Hepatocyte (in vitro differentiated cells): ENCODE measurements at regions not wholly inside any gene's neighbourhood (a gene's known extent, or its start where the extent isn't known, plus 50 kb on each side); places are given as distances from the start of the nearest gene placed in this dataset.
"Not testable (repeated sequence)": the region's sequence is repeated elsewhere in the genome, so short reads cannot be mapped to it uniquely, and the experiment has no call there.

ENCODE experiments used
- DNase-seq: peaks from one replicate; pipeline ENCODE4 v3.0.0-alpha.2; 2016; ENCODE audit warnings: low spot score
- H2AFZ ChIP-seq: fragments of 200-600 bp; sonication (generic); 2 replicates; pipeline ENCODE4 v1.6.0; 2016; ENCODE audit warnings: antibody characterized with exemption, mild to moderate bottlenecking
- H3K27ac ChIP-seq: fragments of 200-600 bp; sonication (generic); 2 replicates; pipeline ENCODE4 v1.5.1; 2016; ENCODE audit warnings: mild to moderate bottlenecking
- H3K27me3 ChIP-seq: fragments of 200-600 bp; sonication (generic); 2 replicates; pipeline ENCODE4 v1.6.1; 2016
- H3K36me3 ChIP-seq: fragments of 200-600 bp; sonication (generic); replicated peaks from 2 replicates; pipeline ENCODE4 v1.5.1; 2016; ENCODE audit warnings: low read depth; ENCODE audit not compliant: insufficient read depth
- H3K4me1 ChIP-seq: fragments of 200-600 bp; sonication (generic); 2 replicates; pipeline ENCODE4 v1.5.1; 2016; ENCODE audit warnings: mild to moderate bottlenecking, moderate library complexity; ENCODE audit not compliant: insufficient read depth
- H3K4me2 ChIP-seq: fragments of 200-600 bp; sonication (generic); 2 replicates; pipeline ENCODE4 v1.6.0; 2016
- H3K4me3 ChIP-seq: fragments of 200-600 bp; sonication (generic); 2 replicates; pipeline ENCODE4 v1.5.1; 2016; ENCODE audit warnings: mild to moderate bottlenecking
- H3K79me2 ChIP-seq: fragments of 200-600 bp; sonication (generic); 2 replicates; pipeline ENCODE4 v1.6.0; 2017; ENCODE audit warnings: mild to moderate bottlenecking
- H3K9me2 ChIP-seq: fragments of 200-600 bp; sonication (generic); replicated peaks from 2 replicates; pipeline ENCODE4 v1.6.0; 2017; ENCODE audit warnings: mild to moderate bottlenecking; ENCODE audit not compliant: insufficient read depth
- H3K9me3 ChIP-seq: fragments of 200-600 bp; sonication (generic); 2 replicates; pipeline ENCODE4 v1.5.1; 2016; ENCODE audit warnings: low read depth, mild to moderate bottlenecking
- H4K20me1 ChIP-seq: fragments of 200-600 bp; sonication (generic); 2 replicates; pipeline ENCODE4 v1.6.0; 2016; ENCODE audit warnings: mild to moderate bottlenecking; ENCODE audit not compliant: insufficient read depth, poor library complexity, severe bottlenecking
- EZH2 ChIP-seq: fragments of 200-600 bp; sonication (generic); IDR thresholded peaks from 2 replicates; pipeline ENCODE4 v1.6.1; 2016; ENCODE audit warnings: antibody characterized with exemption, mild to moderate bottlenecking, borderline replicate concordance
- EZH2phosphoT487 ChIP-seq: fragments of 200-600 bp; sonication (generic); IDR thresholded peaks from one replicate; pipeline ENCODE4 v1.6.1; 2018; ENCODE audit warnings: antibody characterized with exemption, mild to moderate bottlenecking, low read depth, moderate library complexity; ENCODE audit not compliant: unreplicated experiment, severe bottlenecking
- WGBS: methylation state at CpG from one replicate; pipeline ENCODE4 v1.1.6; 2016; ENCODE audit warnings: low lambda C conversion rate; ENCODE audit errors: missing lambda C conversion rate; 5-methylcytosine and 5-hydroxymethylcytosine counted together
- TF ChIP-seq, protein P1 (sequence below): fragments of 200-600 bp; sonication (generic); IDR thresholded peaks from 2 replicates; pipeline ENCODE4 v1.5.1; 2016; ENCODE audit warnings: antibody characterized with exemption, mild to moderate bottlenecking; ENCODE audit not compliant: poor library complexity

DNA sequence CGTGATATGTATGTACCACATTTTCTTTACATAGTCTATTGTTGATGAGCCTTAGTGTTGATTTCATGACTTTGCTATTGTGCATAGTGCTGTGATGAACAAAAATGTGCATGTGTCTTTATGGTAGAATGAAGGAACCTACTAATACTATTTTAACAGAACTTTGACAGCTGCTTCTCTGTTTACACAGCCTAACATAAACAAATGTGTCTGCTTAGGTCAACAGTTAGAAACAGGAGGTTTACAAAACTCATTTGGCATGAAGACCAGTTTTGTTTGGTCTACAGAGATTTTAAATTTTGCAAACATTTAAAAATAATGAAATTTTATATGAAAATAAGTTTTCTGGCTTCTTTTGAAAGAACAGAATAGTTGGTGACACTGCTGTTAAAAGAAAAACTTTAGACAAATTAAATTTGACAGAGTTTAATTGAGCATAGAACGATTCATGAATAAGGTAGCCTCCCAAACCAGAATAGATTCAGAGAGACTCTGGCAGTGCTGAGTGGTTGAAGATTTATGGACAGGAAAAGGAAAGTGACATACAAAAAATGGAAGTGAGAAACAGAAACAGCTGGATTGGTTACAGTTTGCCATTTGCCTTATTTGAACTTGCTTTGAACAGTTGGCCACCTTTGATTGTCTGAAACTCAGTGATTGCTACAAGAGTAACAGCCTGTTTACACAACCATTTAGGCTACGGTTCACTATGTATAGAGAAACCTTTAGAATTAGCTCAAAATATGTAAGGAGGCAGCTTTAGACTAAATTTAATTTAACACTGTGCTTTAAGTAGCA, 715.8 kb upstream of the HS3ST5 start:
- no peak for TF ChIP-seq EZH2
- TF ChIP-seq, protein P1, sequence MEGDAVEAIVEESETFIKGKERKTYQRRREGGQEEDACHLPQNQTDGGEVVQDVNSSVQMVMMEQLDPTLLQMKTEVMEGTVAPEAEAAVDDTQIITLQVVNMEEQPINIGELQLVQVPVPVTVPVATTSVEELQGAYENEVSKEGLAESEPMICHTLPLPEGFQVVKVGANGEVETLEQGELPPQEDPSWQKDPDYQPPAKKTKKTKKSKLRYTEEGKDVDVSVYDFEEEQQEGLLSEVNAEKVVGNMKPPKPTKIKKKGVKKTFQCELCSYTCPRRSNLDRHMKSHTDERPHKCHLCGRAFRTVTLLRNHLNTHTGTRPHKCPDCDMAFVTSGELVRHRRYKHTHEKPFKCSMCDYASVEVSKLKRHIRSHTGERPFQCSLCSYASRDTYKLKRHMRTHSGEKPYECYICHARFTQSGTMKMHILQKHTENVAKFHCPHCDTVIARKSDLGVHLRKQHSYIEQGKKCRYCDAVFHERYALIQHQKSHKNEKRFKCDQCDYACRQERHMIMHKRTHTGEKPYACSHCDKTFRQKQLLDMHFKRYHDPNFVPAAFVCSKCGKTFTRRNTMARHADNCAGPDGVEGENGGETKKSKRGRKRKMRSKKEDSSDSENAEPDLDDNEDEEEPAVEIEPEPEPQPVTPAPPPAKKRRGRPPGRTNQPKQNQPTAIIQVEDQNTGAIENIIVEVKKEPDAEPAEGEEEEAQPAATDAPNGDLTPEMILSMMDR, result no peak
- TF ChIP-seq EZH2phosphoT487, result no peak

DNA sequence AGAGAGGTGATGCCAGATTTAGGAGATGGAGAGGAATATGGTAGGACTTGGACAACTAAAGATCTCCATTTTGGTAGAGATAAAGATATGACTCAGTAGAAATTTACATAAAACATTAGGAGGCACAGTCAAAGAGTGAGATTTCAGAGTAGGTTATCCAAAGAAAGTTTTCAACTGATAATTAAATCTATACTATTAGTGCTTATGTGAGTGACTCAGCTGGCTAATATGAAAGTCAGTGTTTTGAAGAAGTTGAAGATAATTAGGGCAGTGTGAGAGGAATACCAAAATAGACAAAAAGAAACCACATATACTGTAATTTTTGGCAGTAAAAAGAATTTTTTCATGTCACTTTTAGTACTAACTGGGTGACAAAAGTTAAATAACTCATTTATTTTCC, 712.8 kb upstream of the HS3ST5 start:
- H3K4me1 ChIP-seq, result peaks cover 5% of the 10 kb centered on the region
- no peaks in the 10 kb centered on the region for H3K9me2 ChIP-seq
- H3K79me2 ChIP-seq, result no peaks in the 10 kb centered on the region
- H3K4me3 ChIP-seq, result no peak overlapping the region
- H3K27me3 ChIP-seq, result no peaks in the 10 kb centered on the region
- no peak overlapping the region for H2AFZ ChIP-seq
- no peaks in the 10 kb centered on the region for H3K9me3 ChIP-seq
- H3K27ac ChIP-seq, result no peak overlapping the region
- TF ChIP-seq EZH2phosphoT487, result no peak
- no peak for TF ChIP-seq EZH2
- TF ChIP-seq, protein P1, result no peak
- no peaks in the 10 kb centered on the region for H3K36me3 ChIP-seq
- H3K4me2 ChIP-seq, result no peak overlapping the region
- DNase-seq, result no peak
- no peaks in the 10 kb centered on the region for H4K20me1 ChIP-seq

More for the DNA sequence above, 715.8 kb upstream of the HS3ST5 start:
- H3K4me1 ChIP-seq, result peaks cover 5% of the 10 kb centered on the region
- H3K27ac ChIP-seq, result no peak overlapping the region
- H3K79me2 ChIP-seq, result no peaks in the 10 kb centered on the region
- no peaks in the 10 kb centered on the region for H4K20me1 ChIP-seq
- no peaks in the 10 kb centered on the region for H3K36me3 ChIP-seq
- WGBS, result 68% methylated on average over 3 of the region's 3 CpGs
- H3K27me3 ChIP-seq, result no peaks in the 10 kb centered on the region
- H3K9me2 ChIP-seq, result no peaks in the 10 kb centered on the region
- H3K9me3 ChIP-seq, result no peaks in the 10 kb centered on the region
- H3K4me3 ChIP-seq, result no peak overlapping the region
- no peak for DNase-seq
- no peak overlapping the region for H3K4me2 ChIP-seq
- no peak overlapping the region for H2AFZ ChIP-seq

DNA sequence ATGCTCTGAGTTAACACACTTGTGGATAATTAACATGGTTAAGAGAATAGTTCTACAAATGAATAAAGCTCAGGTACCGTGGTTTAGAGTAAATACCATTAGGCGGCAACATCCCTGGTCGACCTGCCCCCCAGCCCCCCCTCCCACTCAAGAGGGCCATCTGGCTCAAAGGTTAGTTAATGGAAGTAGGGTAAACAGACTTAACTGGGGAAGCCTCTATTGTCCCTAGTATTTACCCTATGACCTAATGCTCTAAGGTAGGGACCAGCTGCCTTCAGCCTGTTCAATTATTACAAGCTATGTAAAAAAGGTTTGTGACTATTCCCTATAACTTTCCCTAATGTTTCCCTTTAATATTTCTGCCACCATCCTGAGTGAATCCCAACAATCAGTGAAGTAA, 711.4 kb upstream of the HS3ST5 start:
- not testable (repeated sequence) for H3K36me3 ChIP-seq, H3K4me2 ChIP-seq, H3K9me3 ChIP-seq, H3K79me2 ChIP-seq, H4K20me1 ChIP-seq, H3K4me1 ChIP-seq, H3K9me2 ChIP-seq, H2AFZ ChIP-seq, H3K4me3 ChIP-seq, H3K27me3 ChIP-seq, DNase-seq
- H3K27ac ChIP-seq, result peak overlapping the region; percentile 47
- WGBS, result 18% methylated on average over 3 of the region's 3 CpGs

DNA sequence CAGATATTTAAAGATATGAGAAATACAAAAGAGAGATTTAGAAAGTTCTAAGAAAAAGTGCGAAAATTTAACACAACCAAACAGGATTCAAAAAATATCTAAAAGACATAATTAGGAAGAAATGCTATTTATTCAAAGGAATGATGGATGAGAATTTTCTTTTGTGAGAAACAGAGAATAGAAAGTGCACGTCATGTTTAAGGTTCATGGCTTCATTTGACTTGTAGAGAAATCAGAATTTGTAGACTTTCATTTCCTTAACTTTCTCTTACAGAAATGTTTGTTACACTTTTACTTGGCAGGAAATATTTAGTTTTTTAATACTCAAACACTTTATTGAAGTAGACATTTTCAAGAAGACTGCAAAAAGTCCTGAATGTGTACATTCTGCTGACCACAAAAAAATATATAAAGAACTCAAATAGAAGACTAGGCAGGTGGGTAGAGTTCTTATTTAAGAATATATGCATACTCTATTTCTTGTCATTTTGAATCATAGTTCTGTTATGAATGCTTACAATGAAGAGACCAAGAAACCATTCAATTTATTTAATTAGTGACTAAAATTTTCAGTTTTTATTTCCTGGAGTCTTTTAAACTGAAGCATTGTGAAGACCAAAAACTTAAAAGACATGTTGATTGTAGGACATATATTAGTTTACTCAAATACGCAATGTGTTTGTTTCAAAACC, 710.5 kb upstream of the HS3ST5 start:
- WGBS, result 89% methylated on average over 3 of the region's 3 CpGs

More for the DNA sequence above, 710.5 kb upstream of the HS3ST5 start:
- no peak for TF ChIP-seq EZH2
- Histone ChIP-seq H3K4me1 (peaks cover 5% of the 10 kb centered on the region), H3K9me3 (no peaks in the 10 kb centered on the region), H3K79me2 (no peaks in the 10 kb centered on the region), H3K9me2 (no peaks in the 10 kb centered on the region), H3K27ac (no peak overlapping the region), H3K4me3 (no peak overlapping the region), H3K27me3 (no peaks in the 10 kb centered on the region), H4K20me1 (no peaks in the 10 kb centered on the region), H3K4me2 (no peak overlapping the region), H3K36me3 (no peaks in the 10 kb centered on the region), H2AFZ (no peak overlapping the region)
- no peak for DNase-seq
